G401.6 (cell line): ENCODE measurements at regions not wholly inside any gene's neighbourhood (a gene's known extent, or its start where the extent isn't known, plus 50 kb on each side); places are given as distances from the start of the nearest gene placed in this dataset.
A peak's percentile ranks its signal among the peaks of the same experiment; 100 is the strongest.
"Not testable (repeated sequence)": the region's sequence is repeated elsewhere in the genome, so short reads cannot be mapped to it uniquely, and the experiment has no call there.

Experiments
- FAIRE-seq: peaks from 2 replicates; lab custom pipeline; 2012; peaks lifted over from hg19 to GRCh38; lab: Jason Lieb, UNC

DNA sequence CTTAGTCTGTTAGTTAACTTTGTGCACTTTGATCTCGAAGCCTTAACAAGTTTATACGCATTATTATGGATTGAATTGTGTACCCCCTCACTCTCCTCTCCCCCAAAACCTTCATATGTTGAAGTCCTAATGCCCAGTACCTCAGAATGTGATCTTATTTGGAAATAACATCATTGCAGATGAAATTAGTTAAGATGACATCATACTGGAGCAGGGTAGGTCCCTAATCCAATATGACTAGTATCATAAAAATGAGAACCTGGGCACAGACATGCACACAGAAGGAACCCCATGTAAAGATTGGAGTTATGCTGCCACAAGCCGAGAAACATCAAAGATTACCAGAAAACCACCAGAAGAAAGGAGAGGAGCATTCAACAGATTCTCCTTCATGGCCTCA, 85.8 kb upstream of the TSC22D1 start:
- no peak for FAIRE-seq

DNA sequence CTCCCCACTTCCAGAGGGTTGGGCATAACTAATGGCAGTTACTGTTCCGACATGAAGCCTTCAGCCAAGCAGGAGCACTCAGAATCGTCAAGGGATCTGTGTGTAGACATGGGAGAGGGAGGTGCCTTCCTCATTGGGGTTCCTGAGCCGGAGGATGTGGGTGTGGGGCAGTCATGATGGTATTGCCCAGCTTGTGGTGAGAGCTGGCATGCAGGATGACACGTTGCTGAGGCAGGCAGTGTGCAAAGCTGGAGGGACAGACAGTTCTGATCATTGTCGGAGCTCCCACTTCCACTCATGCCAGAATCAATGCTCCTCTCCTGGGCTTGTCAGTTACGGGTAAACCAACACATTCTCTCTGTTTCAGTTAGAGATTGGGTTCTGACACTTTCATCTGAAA, 83.9 kb upstream of the TSC22D1 start:
- FAIRE-seq = no peak

DNA sequence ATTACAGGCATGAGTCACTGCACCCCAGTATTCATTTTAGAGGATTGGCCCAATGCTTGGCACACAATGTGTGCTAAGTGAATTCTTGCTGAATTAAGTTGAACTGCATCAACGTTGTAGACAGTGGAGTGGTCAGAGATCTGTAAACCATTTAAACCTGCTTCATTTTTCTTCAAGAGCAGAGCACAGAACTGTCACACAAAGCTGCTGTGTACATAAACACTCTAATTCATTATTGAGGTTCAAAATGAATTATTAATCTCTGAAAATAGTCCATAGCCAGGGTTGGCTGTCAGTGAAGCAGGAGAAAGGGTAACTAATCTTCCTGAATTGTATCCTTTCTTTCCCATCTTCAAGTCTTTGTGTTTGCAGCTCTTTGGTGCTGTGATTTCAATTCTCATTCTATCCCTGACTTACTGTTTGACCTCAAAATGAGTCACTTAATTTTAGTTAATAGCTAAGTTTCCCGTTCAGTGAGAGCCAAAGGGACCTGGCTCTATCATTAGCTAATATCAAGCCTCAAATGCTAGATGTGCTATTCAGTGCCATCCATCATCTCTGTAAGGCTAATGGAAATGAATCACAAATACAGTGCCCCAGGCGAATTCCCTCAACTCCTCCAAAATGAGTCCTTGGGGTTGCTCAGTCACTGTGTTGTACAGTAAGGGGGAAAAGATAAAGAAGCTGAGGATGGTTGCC, 77.0 kb upstream of the TSC22D1 start:
- no peak for FAIRE-seq

GRCh38 chr13:44652168-44652567, 76.0 kb upstream of the TSC22D1 start:
- no peak for FAIRE-seq

DNA sequence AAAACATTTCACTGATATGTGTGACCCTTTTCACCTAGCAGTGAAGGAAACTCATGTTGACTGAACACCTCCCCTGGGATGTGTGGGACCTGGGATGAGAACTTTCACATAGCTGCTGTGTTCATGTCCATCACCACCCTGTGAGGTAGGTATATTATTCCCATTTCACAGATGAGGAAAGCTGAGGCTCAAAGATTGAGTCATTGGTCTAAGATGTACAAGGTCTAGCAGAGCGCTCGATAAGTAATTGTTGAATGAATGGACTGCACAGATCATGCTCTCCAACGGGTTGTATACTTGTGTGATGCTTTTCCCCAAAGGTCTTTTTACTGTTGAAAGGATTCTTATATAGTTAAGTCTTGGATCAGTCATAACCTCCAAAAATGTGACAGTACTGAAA, 75.6 kb upstream of the TSC22D1 start:
- FAIRE-seq = no peak

DNA sequence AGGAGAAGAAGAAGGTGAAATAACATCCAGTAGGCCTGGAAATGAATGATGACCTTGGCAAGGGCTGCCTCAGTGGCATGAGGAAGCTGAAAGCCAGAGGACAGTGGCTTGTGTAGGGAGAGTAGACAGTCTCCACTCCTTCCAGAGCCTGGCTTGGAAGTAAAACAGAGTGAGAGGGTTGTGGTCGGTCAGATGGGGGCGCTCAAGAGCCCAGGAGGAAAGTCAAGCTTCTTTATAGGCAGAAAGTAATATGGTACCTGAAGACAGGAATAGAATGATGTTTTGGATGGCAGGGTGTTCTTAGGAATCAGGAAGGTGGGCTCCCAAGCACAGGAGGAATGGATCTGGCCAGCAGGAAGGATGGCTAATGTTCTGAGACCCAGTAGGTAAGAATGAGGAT, 75.1 kb upstream of the TSC22D1 start:
- FAIRE-seq = no peak

- no peak for FAIRE-seq
These were observed 73.7 kb upstream of the TSC22D1 start for GRCh38 chr13:44649834-44650233.

GRCh38 chr13:44649104-44649428, 72.9 kb upstream of the TSC22D1 start:
- no peak for FAIRE-seq

DNA sequence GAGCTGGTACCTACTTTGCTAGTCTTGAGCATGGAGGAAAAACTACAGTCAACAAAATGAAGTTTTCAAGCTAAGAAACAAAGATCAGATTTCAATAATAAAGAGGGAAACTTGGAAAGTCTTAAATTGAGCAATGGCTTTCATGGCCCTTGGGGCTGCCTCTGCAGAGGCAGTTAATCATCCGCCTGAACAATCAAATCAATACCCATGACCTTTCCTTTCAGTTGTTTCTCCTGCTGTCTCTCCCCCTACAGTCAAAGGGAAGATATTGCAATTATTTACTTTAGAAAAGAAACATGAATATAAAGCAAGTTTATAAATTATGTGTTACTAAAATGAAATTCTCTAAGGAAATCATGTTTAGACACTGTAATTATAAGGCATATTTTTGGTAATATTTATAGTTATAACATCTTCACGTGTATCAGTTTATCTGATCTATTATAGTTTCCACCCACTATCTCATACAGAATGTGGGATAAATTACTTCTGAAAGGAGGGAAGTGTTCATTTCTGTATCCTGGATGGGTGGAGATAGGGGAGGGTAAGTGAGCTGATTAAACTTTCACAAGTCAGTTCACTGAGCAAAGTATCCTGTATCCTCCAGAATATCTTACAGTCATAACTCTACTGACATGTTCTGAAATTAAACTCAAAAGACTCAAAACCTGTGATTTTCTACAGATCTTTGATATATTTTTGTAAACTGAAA, 72.4 kb upstream of the TSC22D1 start:
- peak; percentile 60 for FAIRE-seq

- FAIRE-seq = not testable (repeated sequence)
These were observed 71.4 kb upstream of the TSC22D1 start for GRCh38 chr13:44647560-44647959.

GRCh38 chr13:44646044-44646443, 69.9 kb upstream of the TSC22D1 start:
- FAIRE-seq = no peak

- no peak for FAIRE-seq
These were observed 67.1 kb upstream of the TSC22D1 start for GRCh38 chr13:44643256-44643655.

DNA sequence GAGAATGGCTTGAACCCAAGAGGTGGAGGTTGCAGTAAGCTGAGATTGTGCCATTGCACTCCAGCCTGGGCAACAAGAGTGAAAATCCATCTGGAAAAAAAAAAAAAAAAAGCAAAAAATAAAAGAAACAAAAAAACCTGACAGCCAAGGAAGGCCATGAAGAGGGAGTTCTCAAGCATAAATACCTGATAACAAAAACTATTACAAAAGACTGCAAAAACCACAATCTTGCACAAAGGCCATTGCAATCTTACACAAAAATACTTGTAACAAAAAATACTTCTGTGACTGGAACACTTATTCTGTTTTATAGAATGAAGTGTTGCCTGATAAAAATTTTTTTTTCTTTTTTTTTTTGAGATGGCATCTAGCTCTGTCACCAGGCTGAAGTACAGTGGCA, 61.5 kb upstream of the TSC22D1 start:
- FAIRE-seq = no peak

DNA sequence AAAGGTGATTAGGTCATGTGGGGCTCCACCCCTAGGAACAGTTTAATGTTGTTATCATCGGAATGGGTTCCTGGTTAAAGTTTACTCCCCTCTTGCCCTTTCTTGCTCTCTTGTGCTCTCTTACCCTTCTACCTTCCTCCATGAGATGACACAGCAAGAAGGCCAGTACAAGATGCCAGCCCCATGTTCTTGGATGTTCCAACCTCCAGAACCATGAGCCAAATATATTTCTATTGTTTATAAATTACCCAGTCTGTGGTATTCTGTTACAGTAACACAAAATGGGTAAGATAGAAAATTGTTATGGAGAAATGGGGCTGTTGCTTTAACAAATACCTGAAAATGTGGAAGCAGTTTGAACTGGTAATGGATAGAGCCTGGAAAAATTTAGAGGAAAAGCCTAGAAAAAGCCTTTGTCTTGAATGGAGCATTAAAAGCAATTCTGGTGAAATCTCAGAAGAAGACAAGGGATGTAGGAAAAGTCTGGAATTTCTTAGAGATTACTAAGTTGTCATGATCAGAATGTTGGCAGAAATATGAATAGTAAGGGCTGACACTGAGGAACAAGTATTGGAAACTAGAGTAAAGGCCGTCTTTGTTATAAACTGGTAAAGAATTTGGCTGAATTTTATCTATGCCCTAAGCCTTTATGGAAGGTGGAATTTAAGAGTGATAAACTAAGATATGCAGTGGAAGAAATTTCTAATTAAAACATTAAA, 53.5 kb upstream of the TSC22D1 start:
- FAIRE-seq = no peak

DNA sequence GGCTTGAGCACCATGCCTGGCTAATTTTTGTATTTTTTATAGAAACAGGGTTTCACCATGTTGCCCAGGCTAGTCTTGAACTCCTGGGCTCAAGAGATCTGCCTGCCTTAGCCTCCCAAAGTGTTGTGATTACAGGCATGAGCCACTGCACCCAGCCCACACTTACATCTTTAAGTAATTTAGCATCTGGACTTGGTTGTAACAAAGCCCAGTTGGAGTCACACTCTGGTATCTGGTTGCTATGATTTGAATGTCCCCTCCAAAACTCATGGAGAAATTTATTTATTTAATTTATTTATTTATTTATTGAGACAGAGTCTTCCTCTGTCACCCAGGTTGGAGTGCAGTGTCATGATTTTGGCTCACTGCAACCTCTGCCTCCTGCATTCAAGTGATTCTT, 52.7 kb upstream of the TSC22D1 start:
- not testable (repeated sequence) for FAIRE-seq

- FAIRE-seq = no peak
These were observed 51.3 kb upstream of the TSC22D1 start for GRCh38 chr13:44627441-44627840.

- FAIRE-seq = no peak
These were observed 50.0 kb upstream of the TSC22D1 start for GRCh38 chr13:44626176-44626575.
